Endothelial cell of umbilical vein (primary cell): ENCODE measurements at regions not wholly inside any gene's neighbourhood (a gene's known extent, or its start where the extent isn't known, plus 50 kb on each side); places are given as distances from the start of the nearest gene placed in this dataset.
"Not testable (repeated sequence)": the region's sequence is repeated elsewhere in the genome, so short reads cannot be mapped to it uniquely, and the experiment has no call there.

Source experiments
- BruUV-seq: library from RNA; stranded (reverse); fragments of 400-500 nt; replicated peaks from 2 replicates; lab custom pipeline; 2021; lab: Mats Ljungman, UMichigan
- CTCF ChIA-PET: fragments of 300-600, 350-600 bp; sonication (Branson Sonifier 250); formaldehyde crosslinking; loops from one replicate; lab custom pipeline; 2021; ENCODE audit warnings: antibody characterized with exemption, inconsistent platforms; lab: Charles Lee
- POLR2A ChIA-PET: fragments of 300-600, 350-600 bp; sonication (Branson Sonifier 250); formaldehyde crosslinking; loops from one replicate; lab custom pipeline; 2021; ENCODE audit warnings: antibody characterized with exemption, inconsistent platforms; lab: Charles Lee
- DNase-seq: peaks from one replicate; pipeline ENCODE4 v3.0.0-alpha.2; 2011; ENCODE audit warnings: low read depth, low spot score
- FAIRE-seq: peaks from 2 replicates; lab custom pipeline; 2011; peaks lifted over from hg19 to GRCh38; lab: Jason Lieb, UNC
- H2AFZ ChIP-seq: 2 replicates; pipeline ENCODE4 v1.6.0; 2012; ENCODE audit warnings: low read depth, low read length, control low read depth, inconsistent platforms
- H3K27ac ChIP-seq: 2 replicates; pipeline ENCODE4 v1.5.1; 2011; ENCODE audit warnings: low read depth, mild to moderate bottlenecking, control low read depth, low read length, moderate library complexity; ENCODE audit not compliant: insufficient read depth
- H3K27me3 ChIP-seq, 2 experiments: 2 replicates each; pipeline versions ENCODE4 v1.6.0 to v1.6.1; 2011; ENCODE audit warnings: low read length in 2 of 2, mixed read lengths in 1 of 2; ENCODE audit not compliant: control insufficient read depth in 2 of 2, insufficient read depth in 2 of 2
- H3K36me3 ChIP-seq, 2 experiments: 2 replicates in 1 of 2; 3 replicates in 1 of 2; pipeline ENCODE4 v1.5.1; 2011; ENCODE audit warnings: low read length in 2 of 2, mild to moderate bottlenecking in 1 of 2, moderate library complexity in 1 of 2; ENCODE audit not compliant: control insufficient read depth in 2 of 2, insufficient read depth in 2 of 2; ENCODE audit errors: extremely low read depth in 1 of 2
- H3K4me1 ChIP-seq: 3 replicates; pipeline ENCODE4 v1.5.1; 2011; ENCODE audit warnings: mild to moderate bottlenecking, low read length; ENCODE audit not compliant: control insufficient read depth, insufficient read depth; ENCODE audit errors: extremely low read depth
- H3K4me2 ChIP-seq: 2 replicates; pipeline ENCODE4 v1.6.1; 2011; ENCODE audit warnings: low read length, control low read depth, mixed read lengths; ENCODE audit not compliant: insufficient read depth
- H3K4me3 ChIP-seq, 3 experiments: fragments of 200-600 bp in 1 of 3; sonication (generic), shearing (Covaris generic) in 1 of 3; replicated peaks in 1 of 3; 2 replicates each; pipeline ENCODE4 v1.5.1; 2011 to 2016; ENCODE audit warnings: control low read depth in 3 of 3, low read length in 3 of 3, mild to moderate bottlenecking in 2 of 3, inconsistent platforms in 1 of 3, low read depth in 1 of 3, moderate library complexity in 1 of 3; ENCODE audit not compliant: insufficient read depth in 1 of 3
- H3K79me2 ChIP-seq: 2 replicates; pipeline ENCODE4 v1.6.0; 2012; ENCODE audit warnings: low read length, inconsistent platforms; ENCODE audit not compliant: control insufficient read depth, insufficient read depth
- H3K9ac ChIP-seq: replicated peaks from 2 replicates; pipeline ENCODE3; 2011; ENCODE audit warnings: low read length, control low read depth; ENCODE audit not compliant: insufficient read depth; ENCODE audit errors: extremely low read depth
- H3K9me1 ChIP-seq: replicated peaks from 3 replicates; pipeline ENCODE4 v1.6.0; 2011; ENCODE audit warnings: mild to moderate bottlenecking, low read length; ENCODE audit not compliant: control insufficient read depth, insufficient read depth; ENCODE audit errors: extremely low read depth
- H3K9me3 ChIP-seq: replicated peaks from 2 replicates; pipeline ENCODE4 v1.5.1; 2012; ENCODE audit warnings: low read length, inconsistent platforms; ENCODE audit not compliant: control insufficient read depth, insufficient read depth
- H4K20me1 ChIP-seq: replicated peaks from 2 replicates; pipeline ENCODE3; 2011; ENCODE audit warnings: mild to moderate bottlenecking, low read length; ENCODE audit not compliant: control insufficient read depth, insufficient read depth; ENCODE audit errors: extremely low read depth
- CTCF ChIP-seq, 2 donors: IDR thresholded peaks; 1 replicate in 1 of 2; 2 replicates in 1 of 2; pipeline ENCODE4 v1.5.1; 2011; ENCODE audit warnings: low read length in 2 of 2, mild to moderate bottlenecking in 2 of 2, moderate library complexity in 2 of 2, control low read depth in 1 of 2, inconsistent platforms in 1 of 2, low read depth in 1 of 2; ENCODE audit not compliant: insufficient read depth in 1 of 2; ENCODE audit errors: extremely low read depth in 1 of 2
- EZH2 ChIP-seq: IDR thresholded peaks from 2 replicates; pipeline ENCODE4 v1.6.1; 2012; ENCODE audit warnings: borderline replicate concordance, low read depth, mild to moderate bottlenecking, moderate library complexity, low read length, inconsistent platforms; ENCODE audit not compliant: severe bottlenecking
- FOS ChIP-seq: IDR thresholded peaks from 2 replicates; pipeline ENCODE4 v1.6.1; 2011; ENCODE audit warnings: mild to moderate bottlenecking, low read length, moderate library complexity, borderline replicate concordance; ENCODE audit not compliant: insufficient read depth
- GATA2 ChIP-seq: IDR thresholded peaks from 2 replicates; pipeline ENCODE4 v1.7.0; 2011; ENCODE audit warnings: low read depth, mild to moderate bottlenecking, moderate library complexity, mixed read lengths, low read length; ENCODE audit not compliant: insufficient read length, insufficient read depth
- JUN ChIP-seq: IDR thresholded peaks from 2 replicates; pipeline ENCODE4 v1.6.1; 2011; ENCODE audit warnings: borderline replicate concordance, low read depth; ENCODE audit not compliant: insufficient read length, insufficient read depth
- MAX ChIP-seq: IDR thresholded peaks from 2 replicates; pipeline ENCODE4 v1.6.1; 2011; ENCODE audit not compliant: insufficient read depth, insufficient read length
- MYC ChIP-seq: IDR thresholded peaks from one replicate; pipeline ENCODE4 v1.6.1; 2011; ENCODE audit warnings: mild to moderate bottlenecking, low read depth, low read length
- POLR2A ChIP-seq: IDR thresholded peaks from 2 replicates; pipeline ENCODE4 v1.6.1; 2012; ENCODE audit warnings: low read depth, mild to moderate bottlenecking, control low read depth, low read length
- POLR2AphosphoS5 ChIP-seq: IDR thresholded peaks from 2 replicates; pipeline ENCODE4 v1.6.1; 2012; ENCODE audit warnings: low read depth, mild to moderate bottlenecking, control low read depth, low read length, moderate library complexity; ENCODE audit not compliant: insufficient read depth
- dilution Hi-C: fragments of 300-500 bp; cut with MboI; formaldehyde crosslinking; loops from one replicate; pipeline ENCODE4 v1.15.0; 2019; ENCODE audit warnings: low sequenced_read_pairs; ENCODE audit not compliant: extremely low pct_ligation_motif_present
- intact Hi-C: fragments of 100-400 bp; cut with micrococcal nuclease; formaldehyde crosslinking; loops from one replicate; pipeline ENCODE4 v1.10.0; 2022

GRCh38 chr12:113532292-113532691 is 60.6 kb upstream of the LHX5 start:
- no peak for FAIRE-seq

GRCh38 chr12:113531073-113531472 is 59.4 kb upstream of the LHX5 start:
- intact Hi-C loops, H3K4me1 ChIP-seq, H3K79me2 ChIP-seq, H3K4me3 ChIP-seq, H3K9me1 ChIP-seq, H3K36me3 ChIP-seq, H3K9ac ChIP-seq, H4K20me1 ChIP-seq, H3K9me3 ChIP-seq, H3K4me2 ChIP-seq, FAIRE-seq, CTCF ChIA-PET, DNase-seq, BruUV-seq, dilution Hi-C loops, H3K27ac ChIP-seq, POLR2A ChIA-PET, H2AFZ ChIP-seq, H3K27me3 ChIP-seq: not testable (repeated sequence)

More at GRCh38 chr12:113532292-113532691, 60.6 kb upstream of the LHX5 start:
- Histone ChIP-seq H3K27me3 (no peaks in the 10 kb centered on the region), H3K4me3 (no peak overlapping the region), H3K4me2 (no peak overlapping the region), H3K9ac (no peak overlapping the region), H2AFZ (no peak overlapping the region), H3K4me1 (no peaks in the 10 kb centered on the region), H3K9me3 (no peaks in the 10 kb centered on the region), H4K20me1 (no peaks in the 10 kb centered on the region), H3K36me3 (no peaks in the 10 kb centered on the region), H3K79me2 (no peaks in the 10 kb centered on the region), H3K27ac (no peak overlapping the region), H3K9me1 (no peaks in the 10 kb centered on the region)
- no peak for DNase-seq
- POLR2A ChIA-PET, result no interaction called here
- dilution Hi-C loops (no loop called here), intact Hi-C loops (no loop called here)
- no TSS peak for BruUV-seq
- CTCF ChIA-PET, result no interaction called here
- TF ChIP-seq GATA2 (no peak), EZH2 (no peak), FOS (no peak), CTCF (IDR thresholded peaks at IDR 0.05; ENCODE audit: extremely low read depth in 1 of 2, insufficient read depth in 1 of 2, low read depth in 1 of 2, low read length in 2 of 2) (no peak), POLR2A (no peak), MAX (no peak), JUN (no peak), MYC (no peak), POLR2AphosphoS5 (no peak)
